Panc1 (cell line): ENCODE measurements at regions not wholly inside any gene's neighbourhood (a gene's known extent, or its start where the extent isn't known, plus 50 kb on each side); places are given as distances from the start of the nearest gene placed in this dataset.

Source experiments
- POLR2AphosphoS5 ChIP-seq: IDR thresholded peaks from 2 replicates; pipeline ENCODE4 v1.6.1; 2012; ENCODE audit warnings: mild to moderate bottlenecking, low read depth, low read length, moderate library complexity
- SIN3A ChIP-seq: IDR thresholded peaks from 2 replicates; pipeline ENCODE4 v1.6.1; 2012; ENCODE audit warnings: low read depth, mild to moderate bottlenecking, low read length, moderate library complexity, borderline replicate concordance; ENCODE audit not compliant: insufficient read depth
- TCF7L2 ChIP-seq: IDR thresholded peaks from 2 replicates; pipeline ENCODE4 v1.6.1; 2011; ENCODE audit warnings: mild to moderate bottlenecking, low read depth, low read length, inconsistent platforms
- TF ChIP-seq, protein P1 (sequence below): fragments of 450-650 bp; IDR thresholded peaks from 2 replicates; pipeline ENCODE4 v1.5.1; 2017; ENCODE audit warnings: mild to moderate bottlenecking
- TF ChIP-seq, protein P2 (sequence below), 2 experiments: IDR thresholded peaks; 2 replicates each; pipeline ENCODE4 v1.6.1; 2011 to 2012; ENCODE audit warnings: low read depth in 2 of 2, control low read depth in 1 of 2, low read length in 1 of 2, mild to moderate bottlenecking in 1 of 2, moderate library complexity in 1 of 2; ENCODE audit not compliant: insufficient read depth in 1 of 2

GRCh38 chr14:49019467-49020115 lies 566.6 kb downstream of the RPS29 start:
- TF ChIP-seq, protein P1, sequence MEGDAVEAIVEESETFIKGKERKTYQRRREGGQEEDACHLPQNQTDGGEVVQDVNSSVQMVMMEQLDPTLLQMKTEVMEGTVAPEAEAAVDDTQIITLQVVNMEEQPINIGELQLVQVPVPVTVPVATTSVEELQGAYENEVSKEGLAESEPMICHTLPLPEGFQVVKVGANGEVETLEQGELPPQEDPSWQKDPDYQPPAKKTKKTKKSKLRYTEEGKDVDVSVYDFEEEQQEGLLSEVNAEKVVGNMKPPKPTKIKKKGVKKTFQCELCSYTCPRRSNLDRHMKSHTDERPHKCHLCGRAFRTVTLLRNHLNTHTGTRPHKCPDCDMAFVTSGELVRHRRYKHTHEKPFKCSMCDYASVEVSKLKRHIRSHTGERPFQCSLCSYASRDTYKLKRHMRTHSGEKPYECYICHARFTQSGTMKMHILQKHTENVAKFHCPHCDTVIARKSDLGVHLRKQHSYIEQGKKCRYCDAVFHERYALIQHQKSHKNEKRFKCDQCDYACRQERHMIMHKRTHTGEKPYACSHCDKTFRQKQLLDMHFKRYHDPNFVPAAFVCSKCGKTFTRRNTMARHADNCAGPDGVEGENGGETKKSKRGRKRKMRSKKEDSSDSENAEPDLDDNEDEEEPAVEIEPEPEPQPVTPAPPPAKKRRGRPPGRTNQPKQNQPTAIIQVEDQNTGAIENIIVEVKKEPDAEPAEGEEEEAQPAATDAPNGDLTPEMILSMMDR = no peak
- TF ChIP-seq SIN3A (no peak), TCF7L2 (no peak), POLR2AphosphoS5 (no peak)
- TF ChIP-seq, protein P2, sequence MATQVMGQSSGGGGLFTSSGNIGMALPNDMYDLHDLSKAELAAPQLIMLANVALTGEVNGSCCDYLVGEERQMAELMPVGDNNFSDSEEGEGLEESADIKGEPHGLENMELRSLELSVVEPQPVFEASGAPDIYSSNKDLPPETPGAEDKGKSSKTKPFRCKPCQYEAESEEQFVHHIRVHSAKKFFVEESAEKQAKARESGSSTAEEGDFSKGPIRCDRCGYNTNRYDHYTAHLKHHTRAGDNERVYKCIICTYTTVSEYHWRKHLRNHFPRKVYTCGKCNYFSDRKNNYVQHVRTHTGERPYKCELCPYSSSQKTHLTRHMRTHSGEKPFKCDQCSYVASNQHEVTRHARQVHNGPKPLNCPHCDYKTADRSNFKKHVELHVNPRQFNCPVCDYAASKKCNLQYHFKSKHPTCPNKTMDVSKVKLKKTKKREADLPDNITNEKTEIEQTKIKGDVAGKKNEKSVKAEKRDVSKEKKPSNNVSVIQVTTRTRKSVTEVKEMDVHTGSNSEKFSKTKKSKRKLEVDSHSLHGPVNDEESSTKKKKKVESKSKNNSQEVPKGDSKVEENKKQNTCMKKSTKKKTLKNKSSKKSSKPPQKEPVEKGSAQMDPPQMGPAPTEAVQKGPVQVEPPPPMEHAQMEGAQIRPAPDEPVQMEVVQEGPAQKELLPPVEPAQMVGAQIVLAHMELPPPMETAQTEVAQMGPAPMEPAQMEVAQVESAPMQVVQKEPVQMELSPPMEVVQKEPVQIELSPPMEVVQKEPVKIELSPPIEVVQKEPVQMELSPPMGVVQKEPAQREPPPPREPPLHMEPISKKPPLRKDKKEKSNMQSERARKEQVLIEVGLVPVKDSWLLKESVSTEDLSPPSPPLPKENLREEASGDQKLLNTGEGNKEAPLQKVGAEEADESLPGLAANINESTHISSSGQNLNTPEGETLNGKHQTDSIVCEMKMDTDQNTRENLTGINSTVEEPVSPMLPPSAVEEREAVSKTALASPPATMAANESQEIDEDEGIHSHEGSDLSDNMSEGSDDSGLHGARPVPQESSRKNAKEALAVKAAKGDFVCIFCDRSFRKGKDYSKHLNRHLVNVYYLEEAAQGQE (IDR thresholded peaks at IDR 0.05; ENCODE audit: insufficient read depth in 1 of 2, low read depth in 2 of 2, low read length in 1 of 2) = no peak
